ENCODE measurements at regions not wholly inside any gene's neighbourhood (a gene's known extent, or its start where the extent isn't known, plus 50 kb on each side); places are given as distances from the start of the nearest gene placed in this dataset.

GRCh38 chr9:106716820-106717219, 146.1 kb upstream of the ZNF462 start:
- Histone ChIP-seq H3K36me3 (ENCODE audit: insufficient read depth, low read length) (no peaks in the 10 kb centered on the region), H3K4me2 (ENCODE audit: insufficient read depth, low read length) (no peak overlapping the region), H4K20me1 (ENCODE audit: insufficient read depth, low read length) (no peaks in the 10 kb centered on the region), H3K27me3 (ENCODE audit: insufficient read depth, low read length, poor library complexity) (no peaks in the 10 kb centered on the region), H3K79me2 (ENCODE audit: insufficient read depth, low read length) (no peaks in the 10 kb centered on the region), H3K4me1 (ENCODE audit: insufficient read depth, low read length) (no peaks in the 10 kb centered on the region), H3K9ac (ENCODE audit: low read depth, low read length) (no peak overlapping the region), H3K4me3 (ENCODE audit: low read depth in 1 of 2, low read length in 2 of 2) (no peak overlapping the region), H3K9me3 (ENCODE audit: insufficient read depth, low read length, severe bottlenecking) (no peaks in the 10 kb centered on the region), H2AFZ (ENCODE audit: low read depth, low read length) (no peak overlapping the region), H3K27ac (ENCODE audit: low read length) (no peak overlapping the region)
- DNase-seq (no peak), ATAC-seq (ENCODE audit: insufficient read depth, low read depth) (no peak)
- TF ChIP-seq CTCF (IDR thresholded peaks at IDR 0.05; ENCODE audit: borderline replicate concordance, extremely low read depth, low read length, poor library complexity, severe bottlenecking) (no peak), EZH2 (IDR thresholded peaks at IDR 0.05; ENCODE audit: borderline replicate concordance, low read depth, low read length, severe bottlenecking) (no peak)

- TF ChIP-seq EZH2 (IDR thresholded peaks at IDR 0.05; ENCODE audit: borderline replicate concordance, low read depth, low read length, severe bottlenecking) = no peak
- no peak for TF ChIP-seq CTCF (IDR thresholded peaks at IDR 0.05; ENCODE audit: borderline replicate concordance, extremely low read depth, low read length, poor library complexity, severe bottlenecking)
- Histone ChIP-seq H3K4me3 (ENCODE audit: low read depth in 1 of 2, low read length in 2 of 2) (no peak overlapping the region), H3K27me3 (ENCODE audit: insufficient read depth, low read length, poor library complexity) (no peaks in the 10 kb centered on the region), H3K79me2 (ENCODE audit: insufficient read depth, low read length) (no peaks in the 10 kb centered on the region), H3K4me1 (ENCODE audit: insufficient read depth, low read length) (no peaks in the 10 kb centered on the region), H3K9me3 (ENCODE audit: insufficient read depth, low read length, severe bottlenecking) (no peaks in the 10 kb centered on the region), H3K9ac (ENCODE audit: low read depth, low read length) (no peak overlapping the region), H4K20me1 (ENCODE audit: insufficient read depth, low read length) (no peaks in the 10 kb centered on the region), H3K36me3 (ENCODE audit: insufficient read depth, low read length) (no peaks in the 10 kb centered on the region), H3K27ac (ENCODE audit: low read length) (no peak overlapping the region), H2AFZ (ENCODE audit: low read depth, low read length) (no peak overlapping the region), H3K4me2 (ENCODE audit: insufficient read depth, low read length) (no peak overlapping the region)
- DNase-seq (no peak), ATAC-seq (ENCODE audit: insufficient read depth, low read depth) (no peak)
Observed at GRCh38 chr9:106717686-106718085, 145.3 kb upstream of the ZNF462 start.

- H3K36me3 ChIP-seq (ENCODE audit: insufficient read depth, low read length) = no peaks in the 10 kb centered on the region
- H3K9ac ChIP-seq (ENCODE audit: low read depth, low read length) = no peak overlapping the region
- no peak for TF ChIP-seq EZH2 (IDR thresholded peaks at IDR 0.05; ENCODE audit: borderline replicate concordance, low read depth, low read length, severe bottlenecking)
- no peak for TF ChIP-seq CTCF (IDR thresholded peaks at IDR 0.05; ENCODE audit: borderline replicate concordance, extremely low read depth, low read length, poor library complexity, severe bottlenecking)
- no peaks in the 10 kb centered on the region for H3K9me3 ChIP-seq (ENCODE audit: insufficient read depth, low read length, severe bottlenecking)
- H4K20me1 ChIP-seq (ENCODE audit: insufficient read depth, low read length) = no peaks in the 10 kb centered on the region
- H3K4me3 ChIP-seq (ENCODE audit: low read depth in 1 of 2, low read length in 2 of 2) = no peak overlapping the region
- no peak overlapping the region for H3K4me2 ChIP-seq (ENCODE audit: insufficient read depth, low read length)
- no peaks in the 10 kb centered on the region for H3K27me3 ChIP-seq (ENCODE audit: insufficient read depth, low read length, poor library complexity)
- H2AFZ ChIP-seq (ENCODE audit: low read depth, low read length) = no peak overlapping the region
- ATAC-seq (ENCODE audit: insufficient read depth, low read depth) (no peak), DNase-seq (no peak)
- no peak overlapping the region for H3K27ac ChIP-seq (ENCODE audit: low read length)
- H3K4me1 ChIP-seq (ENCODE audit: insufficient read depth, low read length) = no peaks in the 10 kb centered on the region
- no peaks in the 10 kb centered on the region for H3K79me2 ChIP-seq (ENCODE audit: insufficient read depth, low read length)
Observed at GRCh38 chr9:106718936-106719335, 144.0 kb upstream of the ZNF462 start.

Data from DND-41 (cell line).